HepG2 (cell line): ENCODE measurements at regions not wholly inside any gene's neighbourhood (a gene's known extent, or its start where the extent isn't known, plus 50 kb on each side); places are given as distances from the start of the nearest gene placed in this dataset.
"Not testable (repeated sequence)": the region's sequence is repeated elsewhere in the genome, so short reads cannot be mapped to it uniquely, and the experiment has no call there.

ENCODE experiments used
- ATAC-seq: fragments of 200-7000 bp; cut with Tn5 transposase; 3 replicates; pipeline ENCODE4 v1.9.1; 2020; ENCODE audit warnings: mild to moderate bottlenecking, moderate library complexity
- BruUV-seq: library from RNA; stranded (reverse); fragments of 400-500 nt; replicated peaks from 2 replicates; lab custom pipeline; 2021; lab: Mats Ljungman, UMichigan
- CTCF ChIA-PET: fragments of 300-600 bp; formaldehyde crosslinking; extraction: SDS; loops from one replicate; lab custom pipeline; 2021; ENCODE audit warnings: low total read pairs, inconsistent platforms, low intra/inter-chr PET ratio; lab: Yijun Ruan, JAX
- POLR2A ChIA-PET: fragments of 350-600 bp; sonication (Branson Sonifier 250); formaldehyde crosslinking; loops from one replicate; lab custom pipeline; 2020; ENCODE audit warnings: antibody characterized with exemption, inconsistent platforms; lab: Yijun Ruan, JAX
- DNase-seq: peaks from one replicate; pipeline ENCODE4 v3.0.0-alpha.2; 2015; ENCODE audit warnings: low spot score
- FAIRE-seq: peaks from 3 replicates; lab custom pipeline; 2011; peaks lifted over from hg19 to GRCh38; lab: Jason Lieb, UNC
- H2AFZ ChIP-seq: one replicate; pipeline ENCODE4 v1.6.1; 2011; ENCODE audit warnings: low read length, inconsistent platforms
- H3K27ac ChIP-seq: fragments of 300-600 bp; 3 replicates; pipeline ENCODE4 v1.8.0; 2011; ENCODE audit warnings: mixed run types, mild to moderate bottlenecking, mixed read lengths, low read length, inconsistent platforms; ENCODE audit not compliant: insufficient read depth; ENCODE audit errors: extremely low read length
- H3K27me3 ChIP-seq, 2 experiments: fragments of 200-600 bp in 1 of 2; 2 replicates in 1 of 2; 3 replicates in 1 of 2; pipeline versions ENCODE4 v1.6.0 to v1.8.0; 2011; ENCODE audit warnings: low read length in 2 of 2, mild to moderate bottlenecking in 2 of 2, moderate library complexity in 2 of 2, inconsistent platforms in 1 of 2; ENCODE audit not compliant: insufficient read depth in 2 of 2, control insufficient read depth in 1 of 2
- H3K36me3 ChIP-seq, 2 experiments: fragments of 200-600 bp in 1 of 2; replicated peaks in 1 of 2; 2 replicates in 1 of 2; 3 replicates in 1 of 2; pipeline versions ENCODE4 v1.5.1 to v1.8.0; 2011; ENCODE audit warnings: low read length in 2 of 2, inconsistent platforms in 1 of 2; ENCODE audit not compliant: insufficient read depth in 2 of 2, control insufficient read depth in 1 of 2
- H3K4me1 ChIP-seq: 2 replicates; pipeline ENCODE4 v1.5.1; 2012; ENCODE audit warnings: low read length, inconsistent platforms; ENCODE audit not compliant: insufficient read depth
- H3K4me2 ChIP-seq: 2 replicates; pipeline ENCODE4 v1.6.0; 2011; ENCODE audit warnings: low read depth, low read length, inconsistent platforms
- H3K4me3 ChIP-seq, 3 experiments: fragments of 200-600 bp in 1 of 3; sonication (generic), shearing (Covaris generic) in 1 of 3; replicated peaks in 1 of 3; 2 replicates each; pipeline ENCODE4 v1.5.1; 2011 to 2016; ENCODE audit warnings: low read length in 3 of 3, inconsistent platforms in 2 of 3, low read depth in 2 of 3, mild to moderate bottlenecking in 2 of 3, control low read depth in 1 of 3, mixed read lengths in 1 of 3; ENCODE audit not compliant: insufficient read depth in 1 of 3
- H3K79me2 ChIP-seq: one replicate; pipeline ENCODE4 v1.6.1; 2011; ENCODE audit warnings: low read length, inconsistent platforms; ENCODE audit not compliant: insufficient read depth
- H3K9ac ChIP-seq: 2 replicates; pipeline ENCODE4 v1.6.0; 2011; ENCODE audit warnings: mild to moderate bottlenecking, low read depth, low read length, inconsistent platforms; ENCODE audit not compliant: insufficient read depth
- H3K9me3 ChIP-seq: 2 replicates; pipeline ENCODE4 v1.5.1; 2012; ENCODE audit warnings: mild to moderate bottlenecking, low read length
- H4K20me1 ChIP-seq: 2 replicates; pipeline ENCODE4 v1.6.0; 2011; ENCODE audit warnings: inconsistent platforms, mild to moderate bottlenecking, low read length, moderate library complexity; ENCODE audit not compliant: insufficient read depth
- GABPB1 ChIP-seq: IDR thresholded peaks from 2 replicates; pipeline ENCODE4 v1.6.1; 2016; ENCODE audit warnings: mild to moderate bottlenecking, missing genetic modification reagents, moderate library complexity, missing compliant biosample characterization
- KDM3A ChIP-seq: IDR thresholded peaks from 2 replicates; pipeline ENCODE4 v1.6.1; 2018; ENCODE audit warnings: low read depth, missing compliant biosample characterization
- MAFF ChIP-seq: IDR thresholded peaks from 2 replicates; pipeline ENCODE4 v1.6.1; 2011; ENCODE audit warnings: low read depth, low read length, improper control_type of control experiment
- MAFK ChIP-seq, 2 experiments: IDR thresholded peaks in 1 of 2; conservative IDR thresholded peaks in 1 of 2; 2 replicates each; pipeline ENCODE4 v1.6.1; 2011; ENCODE audit warnings: improper control_type of control experiment in 2 of 2, low read length in 2 of 2
- RFX5 ChIP-seq: IDR thresholded peaks from 2 replicates; pipeline ENCODE4 v1.6.1; 2011; ENCODE audit warnings: low read depth, low read length, improper control_type of control experiment
- TCF7L2 ChIP-seq: IDR thresholded peaks from 2 replicates; pipeline ENCODE4 v1.6.1; 2011; ENCODE audit warnings: mild to moderate bottlenecking, low read depth, low read length, moderate library complexity
- ZBTB38 ChIP-seq: sonication (generic); formaldehyde crosslinking; IDR thresholded peaks from 2 replicates; pipeline ENCODE4 v1.5.1; 2020; ENCODE audit warnings: mild to moderate bottlenecking, missing genetic modification reagents
- ZBTB7B ChIP-seq: sonication (generic); formaldehyde crosslinking; IDR thresholded peaks from 2 replicates; pipeline ENCODE4 v1.4.0; 2020; ENCODE audit warnings: missing genetic modification reagents
- ZNF569 ChIP-seq: sonication (generic); formaldehyde crosslinking; IDR thresholded peaks from 2 replicates; pipeline ENCODE4 v1.5.0; 2020; ENCODE audit warnings: mild to moderate bottlenecking, missing genetic modification reagents, moderate library complexity, borderline replicate concordance
- WGBS: methylation state at CpG from one replicate; pipeline ENCODE4 v1.1.6; 2017; ENCODE audit warnings: low lambda C conversion rate; 5-methylcytosine and 5-hydroxymethylcytosine counted together
- in situ Hi-C: cut with HindIII; loops from 2 replicates; pipeline ENCODE4 v1.10.0; 2017; ENCODE audit warnings: low pct_unique_long_range_greater_than_20kb; ENCODE audit not compliant: extremely low pct_ligation_motif_present
- intact Hi-C: fragments of 100-400 bp; cut with micrococcal nuclease; formaldehyde crosslinking; loops from one replicate; pipeline ENCODE4 v1.10.0; 2022; ENCODE audit not compliant: unreplicated experiment

- POLR2A ChIA-PET: no interaction called here
- Histone ChIP-seq H3K4me2 (no peak overlapping the region), H3K4me3 (no peak overlapping the region), H3K36me3 (no peaks in the 10 kb centered on the region), H4K20me1 (no peaks in the 10 kb centered on the region), H3K9ac (no peak overlapping the region), H3K9me3 (peaks cover 9% of the 10 kb centered on the region; the same call in 1 of the 2 replicates), H2AFZ (no peak overlapping the region), H3K79me2 (no peaks in the 10 kb centered on the region), H3K27ac (no peak overlapping the region), H3K27me3 (no peaks in the 10 kb centered on the region), H3K4me1 (no peaks in the 10 kb centered on the region)
- in situ Hi-C loops: no loop called here
- BruUV-seq: no TSS peak
- intact Hi-C loops: no loop called here
- whole genome bisulfite sequencing: 19% methylated on average over 6 of the region's 6 CpGs
- ATAC-seq: no peak
- CTCF ChIA-PET: no interaction called here
- no peak for DNase-seq
- FAIRE-seq: no peak
- TF ChIP-seq KDM3A (CRISPR knock-in tag) (no peak), RFX5 (no peak)
Measured at GRCh38 chr2:82013641-82014040, 1709.1 kb upstream of the LRRTM1 start.

DNA sequence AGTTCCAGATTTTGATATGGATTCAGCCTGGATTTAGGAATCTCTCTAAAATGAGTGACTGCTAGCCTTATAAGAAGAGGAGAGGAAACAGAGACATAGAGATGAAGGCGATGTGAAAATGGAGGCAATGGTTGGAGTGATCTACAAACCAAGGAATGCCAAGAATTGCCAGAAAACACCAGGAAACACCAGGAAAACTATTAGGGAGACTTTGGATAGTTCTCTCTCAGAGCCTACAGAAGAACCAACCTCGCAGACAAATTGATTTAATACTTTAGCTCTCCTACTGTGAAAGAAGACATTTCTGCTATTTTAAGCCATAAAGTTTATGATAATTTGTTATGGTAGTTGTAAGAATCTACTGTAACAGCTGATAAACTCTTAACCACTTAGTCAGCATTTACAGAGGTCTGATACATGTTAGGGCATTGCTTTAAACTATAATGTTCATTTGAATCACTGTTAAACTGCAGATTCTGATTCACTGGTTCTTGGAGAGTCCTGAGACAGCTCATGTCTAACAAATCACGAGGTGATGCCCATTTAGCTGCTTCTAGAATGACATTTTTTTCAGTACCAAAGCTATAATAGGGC, 1702.6 kb upstream of the LRRTM1 start:
- no peaks in the 10 kb centered on the region for H4K20me1 ChIP-seq
- H3K9ac ChIP-seq: no peak overlapping the region
- no peaks in the 10 kb centered on the region for H3K27me3 ChIP-seq
- H3K27ac ChIP-seq: no peak overlapping the region
- no peaks in the 10 kb centered on the region for H3K4me1 ChIP-seq
- in situ Hi-C loops: no loop called here
- peak; percentile 67 to 83 for TF ChIP-seq MAFK (conservative IDR thresholded peaks at IDR 0.05 in 1 of 2, IDR thresholded peaks at IDR 0.05 in 1 of 2; ENCODE audit: low read length in 2 of 2)
- TF ChIP-seq GABPB1: no peak
- TF ChIP-seq TCF7L2: no peak
- no peak for TF ChIP-seq ZNF569
- peak; percentile 74; the same call in 1 of the 2 replicates for TF ChIP-seq MAFF
- no peak for TF ChIP-seq ZBTB7B (CRISPR knock-in tag)
- TF ChIP-seq ZBTB38: no peak
- TF ChIP-seq, all 625 proteins: peak for 2
- no TSS peak for BruUV-seq
- FAIRE-seq (no peak), ATAC-seq (no peak), DNase-seq (no peak)
- WGBS: 1% methylated on average over 3 of the region's 3 CpGs
- no peaks in the 10 kb centered on the region for H3K36me3 ChIP-seq
- CTCF ChIA-PET: no interaction called here
- POLR2A ChIA-PET: no interaction called here
- intact Hi-C loops: no loop called here
- H3K4me2 ChIP-seq: no peak overlapping the region
- no peak overlapping the region for H2AFZ ChIP-seq
- peaks cover 9% of the 10 kb centered on the region; the same call in 1 of the 2 replicates for H3K9me3 ChIP-seq
- no peaks in the 10 kb centered on the region for H3K79me2 ChIP-seq
- no peak overlapping the region for H3K4me3 ChIP-seq

DNA sequence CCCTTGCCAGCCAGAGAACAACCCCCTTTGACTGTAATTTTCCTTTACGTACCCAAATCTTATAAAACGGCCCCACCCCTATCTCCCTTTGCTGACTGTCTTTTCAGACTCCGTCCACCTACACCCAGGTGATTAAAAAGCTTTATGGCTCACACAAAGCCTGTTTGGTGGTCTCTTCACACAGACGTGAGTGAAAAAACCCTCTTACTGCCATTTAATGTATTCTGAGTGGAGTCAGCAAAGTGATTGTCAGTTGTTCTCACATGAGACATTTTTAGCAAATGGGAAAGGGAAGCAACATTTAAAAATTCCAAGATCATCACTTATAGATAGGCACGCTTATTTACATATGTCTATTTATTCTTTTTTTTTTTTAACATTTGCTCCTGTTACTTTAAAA, 1701.3 kb upstream of the LRRTM1 start:
- H3K27ac ChIP-seq, H3K36me3 ChIP-seq, BruUV-seq, H4K20me1 ChIP-seq, H3K4me2 ChIP-seq, H3K27me3 ChIP-seq, H3K4me1 ChIP-seq, intact Hi-C loops, CTCF ChIA-PET, in situ Hi-C loops, DNase-seq, H3K79me2 ChIP-seq, H3K9me3 ChIP-seq, POLR2A ChIA-PET, ATAC-seq, H3K9ac ChIP-seq, FAIRE-seq, H2AFZ ChIP-seq, H3K4me3 ChIP-seq: not testable (repeated sequence)
- 11% methylated on average over 5 of the region's 5 CpGs for WGBS
